ENCODE measurements at regions not wholly inside any gene's neighbourhood (a gene's known extent, or its start where the extent isn't known, plus 50 kb on each side); places are given as distances from the start of the nearest gene placed in this dataset.

DNA sequence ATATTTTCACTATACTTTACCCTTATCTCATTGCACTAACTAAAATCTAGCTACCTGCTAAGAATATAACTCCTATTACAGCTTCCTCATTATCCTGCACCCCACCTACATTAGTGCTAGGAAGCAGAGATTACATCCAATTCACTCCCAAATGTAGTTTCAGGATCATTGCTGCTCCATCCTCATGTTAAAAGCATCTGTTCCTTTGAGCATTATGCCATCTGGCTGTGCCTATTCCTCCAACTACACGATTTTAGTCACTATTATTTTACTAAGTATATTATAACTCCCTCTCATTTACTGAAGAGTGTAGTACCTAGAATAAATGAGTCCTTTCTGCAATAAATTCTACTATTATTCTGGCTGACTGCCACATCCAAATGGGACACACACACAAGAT is 1586.9 kb downstream of the TECRL start:
- dilution Hi-C loops (cut with MboI; ENCODE audit: extremely low pct_ligation_motif_present, low sequenced_read_pairs): no loop called here
- no peak for TF ChIP-seq EZH2 (IDR thresholded peaks at IDR 0.05; ENCODE audit: low read length)
- TF ChIP-seq, protein P1, sequence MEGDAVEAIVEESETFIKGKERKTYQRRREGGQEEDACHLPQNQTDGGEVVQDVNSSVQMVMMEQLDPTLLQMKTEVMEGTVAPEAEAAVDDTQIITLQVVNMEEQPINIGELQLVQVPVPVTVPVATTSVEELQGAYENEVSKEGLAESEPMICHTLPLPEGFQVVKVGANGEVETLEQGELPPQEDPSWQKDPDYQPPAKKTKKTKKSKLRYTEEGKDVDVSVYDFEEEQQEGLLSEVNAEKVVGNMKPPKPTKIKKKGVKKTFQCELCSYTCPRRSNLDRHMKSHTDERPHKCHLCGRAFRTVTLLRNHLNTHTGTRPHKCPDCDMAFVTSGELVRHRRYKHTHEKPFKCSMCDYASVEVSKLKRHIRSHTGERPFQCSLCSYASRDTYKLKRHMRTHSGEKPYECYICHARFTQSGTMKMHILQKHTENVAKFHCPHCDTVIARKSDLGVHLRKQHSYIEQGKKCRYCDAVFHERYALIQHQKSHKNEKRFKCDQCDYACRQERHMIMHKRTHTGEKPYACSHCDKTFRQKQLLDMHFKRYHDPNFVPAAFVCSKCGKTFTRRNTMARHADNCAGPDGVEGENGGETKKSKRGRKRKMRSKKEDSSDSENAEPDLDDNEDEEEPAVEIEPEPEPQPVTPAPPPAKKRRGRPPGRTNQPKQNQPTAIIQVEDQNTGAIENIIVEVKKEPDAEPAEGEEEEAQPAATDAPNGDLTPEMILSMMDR (optimal IDR thresholded peaks at IDR 0.05 in 1 of 3, IDR thresholded peaks at IDR 0.05 in 1 of 3, conservative IDR thresholded peaks at IDR 0.05 in 1 of 3; ENCODE audit: extremely low read depth in 1 of 3, insufficient read depth in 2 of 3, low read length in 3 of 3): no peak
- DNase-seq (ENCODE audit: low read depth, low spot score) (no peak), FAIRE-seq (no peak)
- Histone ChIP-seq H4K20me1 (ENCODE audit: control insufficient read depth, extremely low read depth, insufficient read depth, low read length) (no peaks in the 10 kb centered on the region), H3K4me1 (ENCODE audit: control insufficient read depth, extremely low read depth, insufficient read depth, low read length) (no peaks in the 10 kb centered on the region), H2AFZ (ENCODE audit: control insufficient read depth, low read length) (no peak overlapping the region), H3K27me3 (ENCODE audit: control insufficient read depth, extremely low read depth, insufficient read depth, low read length) (no peaks in the 10 kb centered on the region), H3K36me3 (ENCODE audit: control insufficient read depth in 2 of 2, extremely low read depth in 1 of 2, insufficient read depth in 2 of 2, low read length in 2 of 2) (no peaks in the 10 kb centered on the region), H3K9me3 (ENCODE audit: control insufficient read depth, low read depth, low read length) (no peaks in the 10 kb centered on the region), H3K4me2 (ENCODE audit: control insufficient read depth, extremely low read depth, insufficient read depth, low read depth, low read length) (no peak overlapping the region), H3K9me1 (ENCODE audit: control insufficient read depth, extremely low read depth, insufficient read depth, low read length) (no peaks in the 10 kb centered on the region), H3K27ac (ENCODE audit: control insufficient read depth, insufficient read depth, low read length) (no peak overlapping the region), H3K9ac (ENCODE audit: control insufficient read depth, extremely low read depth, insufficient read depth, low read length) (no peak overlapping the region), H3K4me3 (ENCODE audit: control insufficient read depth in 2 of 3, extremely low read depth in 1 of 3, insufficient read depth in 2 of 3, low read depth in 1 of 3, low read length in 3 of 3) (no peak overlapping the region), H3K79me2 (ENCODE audit: control insufficient read depth, insufficient read depth, low read length) (no peaks in the 10 kb centered on the region)

DNA sequence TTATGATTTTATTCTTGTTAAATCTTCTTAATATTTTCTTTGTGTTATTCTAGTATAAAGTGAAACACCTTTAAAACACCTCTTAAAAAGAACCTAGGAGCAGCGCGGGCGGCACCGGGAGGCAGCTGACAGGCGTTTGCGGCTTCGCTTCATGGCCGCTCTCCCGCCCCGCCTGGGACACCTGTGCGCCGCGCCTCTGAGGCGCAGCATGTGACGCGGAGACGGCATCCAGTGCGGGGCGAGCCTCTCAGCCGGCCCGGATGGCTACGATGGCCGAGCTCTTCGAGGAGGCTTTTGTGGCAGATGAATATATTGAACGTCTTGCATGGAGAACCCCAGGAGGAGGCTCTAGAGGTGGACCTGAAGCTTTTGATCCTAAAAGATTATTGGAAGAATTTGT is 1592.7 kb downstream of the TECRL start:
- no peak for FAIRE-seq
- H3K9ac ChIP-seq (ENCODE audit: control insufficient read depth, extremely low read depth, insufficient read depth, low read length): no peak overlapping the region
- dilution Hi-C loops (cut with MboI; ENCODE audit: extremely low pct_ligation_motif_present, low sequenced_read_pairs): no loop called here
- H4K20me1 ChIP-seq (ENCODE audit: control insufficient read depth, extremely low read depth, insufficient read depth, low read length): no peaks in the 10 kb centered on the region
- H3K27ac ChIP-seq (ENCODE audit: control insufficient read depth, insufficient read depth, low read length): no peak overlapping the region
- no peak overlapping the region for H3K4me3 ChIP-seq (ENCODE audit: control insufficient read depth in 2 of 3, extremely low read depth in 1 of 3, insufficient read depth in 2 of 3, low read depth in 1 of 3, low read length in 3 of 3)
- H3K79me2 ChIP-seq (ENCODE audit: control insufficient read depth, insufficient read depth, low read length): no peaks in the 10 kb centered on the region
- no peak for TF ChIP-seq EZH2 (IDR thresholded peaks at IDR 0.05; ENCODE audit: low read length)
- TF ChIP-seq, protein P1 (optimal IDR thresholded peaks at IDR 0.05 in 1 of 3, IDR thresholded peaks at IDR 0.05 in 1 of 3, conservative IDR thresholded peaks at IDR 0.05 in 1 of 3; ENCODE audit: extremely low read depth in 1 of 3, insufficient read depth in 2 of 3, low read length in 3 of 3): no peak
- H3K36me3 ChIP-seq (ENCODE audit: control insufficient read depth in 2 of 2, extremely low read depth in 1 of 2, insufficient read depth in 2 of 2, low read length in 2 of 2): no peaks in the 10 kb centered on the region
- H3K4me2 ChIP-seq (ENCODE audit: control insufficient read depth, extremely low read depth, insufficient read depth, low read depth, low read length): no peak overlapping the region
- no peak for DNase-seq (ENCODE audit: low read depth, low spot score)
- peaks cover 3% of the 10 kb centered on the region for H3K27me3 ChIP-seq (ENCODE audit: control insufficient read depth, extremely low read depth, insufficient read depth, low read length)
- no peaks in the 10 kb centered on the region for H3K9me1 ChIP-seq (ENCODE audit: control insufficient read depth, extremely low read depth, insufficient read depth, low read length)
- no peaks in the 10 kb centered on the region for H3K4me1 ChIP-seq (ENCODE audit: control insufficient read depth, extremely low read depth, insufficient read depth, low read length)
- no peak overlapping the region for H2AFZ ChIP-seq (ENCODE audit: control insufficient read depth, low read length)
- H3K9me3 ChIP-seq (ENCODE audit: control insufficient read depth, low read depth, low read length): no peaks in the 10 kb centered on the region

Data from keratinocyte (primary cell).